HS-27A (cell line): ENCODE measurements at regions not wholly inside any gene's neighbourhood (a gene's known extent, or its start where the extent isn't known, plus 50 kb on each side); places are given as distances from the start of the nearest gene placed in this dataset.
"Not testable (repeated sequence)": the region's sequence is repeated elsewhere in the genome, so short reads cannot be mapped to it uniquely, and the experiment has no call there.

Source experiments
- DNase-seq: peaks from one replicate; pipeline ENCODE4 v3.0.0-alpha.2; 2012; ENCODE audit warnings: low read depth, missing footprints

GRCh38 chr5:167936944-167937634 is 354.4 kb upstream of the WWC1 start:
- no peak for DNase-seq

GRCh38 chr5:167937635-167937998 is 353.8 kb upstream of the WWC1 start:
- no peak for DNase-seq

- no peak for DNase-seq
Measured at GRCh38 chr5:167939686-167940085, 351.8 kb upstream of the WWC1 start.

GRCh38 chr5:167940911-167941310 is 350.5 kb upstream of the WWC1 start:
- DNase-seq, result no peak

GRCh38 chr5:167941556-167941955 is 349.9 kb upstream of the WWC1 start:
- DNase-seq, result not testable (repeated sequence)

- DNase-seq, result no peak
Measured at GRCh38 chr5:167943343-167943742, 348.1 kb upstream of the WWC1 start.

GRCh38 chr5:167944121-167944852 is 347.2 kb upstream of the WWC1 start:
- no peak for DNase-seq

GRCh38 chr5:167945542-167946384 is 345.7 kb upstream of the WWC1 start:
- DNase-seq, result peak; percentile 87

GRCh38 chr5:167947306-167947705 is 344.1 kb upstream of the WWC1 start:
- no peak for DNase-seq

GRCh38 chr5:167948251-167948650 is 343.2 kb upstream of the WWC1 start:
- no peak for DNase-seq

- DNase-seq, result no peak
Measured at GRCh38 chr5:167949435-167949834, 342.0 kb upstream of the WWC1 start.

GRCh38 chr5:167950126-167950721 is 341.2 kb upstream of the WWC1 start:
- peak; percentile 88 for DNase-seq

- DNase-seq, result no peak
Measured at GRCh38 chr5:167951116-167951515, 340.3 kb upstream of the WWC1 start.

GRCh38 chr5:167952278-167952995 is 339.0 kb upstream of the WWC1 start:
- DNase-seq, result no peak

- DNase-seq, result no peak
Measured at GRCh38 chr5:167953151-167953798, 338.2 kb upstream of the WWC1 start.

- DNase-seq, result no peak
Measured at GRCh38 chr5:167961731-167962130, 329.7 kb upstream of the WWC1 start.

- no peak for DNase-seq
Measured at GRCh38 chr5:167964529-167964928, 326.9 kb upstream of the WWC1 start.

- DNase-seq, result no peak
Measured at GRCh38 chr5:167965710-167966109, 325.7 kb upstream of the WWC1 start.

GRCh38 chr5:167966979-167967378 is 324.5 kb upstream of the WWC1 start:
- no peak for DNase-seq

GRCh38 chr5:167967494-167968177 is 323.8 kb upstream of the WWC1 start:
- no peak for DNase-seq

GRCh38 chr5:167968837-167969236 is 322.6 kb upstream of the WWC1 start:
- DNase-seq, result no peak
